ENCODE measurements at regions not wholly inside any gene's neighbourhood (a gene's known extent, or its start where the extent isn't known, plus 50 kb on each side); places are given as distances from the start of the nearest gene placed in this dataset.
A peak's percentile ranks its signal among the peaks of the same experiment; 100 is the strongest.
"Not testable (repeated sequence)": the region's sequence is repeated elsewhere in the genome, so short reads cannot be mapped to it uniquely, and the experiment has no call there.

GRCh38 chr13:33418224-33418953, 132.8 kb upstream of the STARD13 start:
- not testable (repeated sequence) for DNase-seq

- DNase-seq: not testable (repeated sequence)
Observed at GRCh38 chr13:33420117-33420516, 134.6 kb upstream of the STARD13 start.

- no peak for DNase-seq
Observed at GRCh38 chr13:33426131-33426530, 140.6 kb upstream of the STARD13 start.

- no peak for DNase-seq
Observed at GRCh38 chr13:33433316-33433715, 147.8 kb upstream of the STARD13 start.

GRCh38 chr13:33434676-33435075, 149.1 kb upstream of the STARD13 start:
- DNase-seq: no peak

GRCh38 chr13:33435207-33435606, 149.7 kb upstream of the STARD13 start:
- DNase-seq: no peak

- no peak for DNase-seq
Observed at GRCh38 chr13:33438918-33439317, 153.4 kb upstream of the STARD13 start.

- no peak for DNase-seq
Observed at GRCh38 chr13:33441015-33441414, 155.5 kb upstream of the STARD13 start.

GRCh38 chr13:33445024-33445423, 159.5 kb upstream of the STARD13 start:
- DNase-seq: no peak

- DNase-seq: no peak
Observed at GRCh38 chr13:33445476-33445875, 159.9 kb upstream of the STARD13 start.

GRCh38 chr13:33446821-33447725, 161.5 kb upstream of the STARD13 start:
- peak; percentile 73 for DNase-seq

- DNase-seq: no peak
Observed at GRCh38 chr13:33448889-33449288, 163.3 kb upstream of the STARD13 start.

- no peak for DNase-seq
Observed at GRCh38 chr13:33450956-33451709, 165.6 kb upstream of the STARD13 start.

- no peak for DNase-seq
Observed at GRCh38 chr13:33452873-33453517, 167.4 kb upstream of the STARD13 start.

- DNase-seq: no peak
Observed at GRCh38 chr13:33453936-33454335, 168.4 kb upstream of the STARD13 start.

GRCh38 chr13:33454844-33455705, 169.5 kb upstream of the STARD13 start:
- no peak for DNase-seq

GRCh38 chr13:33459702-33460101, 174.1 kb upstream of the STARD13 start:
- DNase-seq: no peak

- no peak for DNase-seq
Observed at GRCh38 chr13:33462109-33462508, 176.6 kb upstream of the STARD13 start.

- no peak for DNase-seq
Observed at GRCh38 chr13:33464345-33464744, 178.8 kb upstream of the STARD13 start.

- DNase-seq: no peak
Observed at GRCh38 chr13:33466262-33466661, 180.7 kb upstream of the STARD13 start.

GRCh38 chr13:33467556-33467955, 182.0 kb upstream of the STARD13 start:
- no peak for DNase-seq

- DNase-seq: no peak
Observed at GRCh38 chr13:33471204-33471603, 185.6 kb upstream of the STARD13 start.

Measured in islet precursor cell (in vitro differentiated cells).